ENCODE measurements at regions not wholly inside any gene's neighbourhood (a gene's known extent, or its start where the extent isn't known, plus 50 kb on each side); places are given as distances from the start of the nearest gene placed in this dataset.
"Not testable (repeated sequence)": the region's sequence is repeated elsewhere in the genome, so short reads cannot be mapped to it uniquely, and the experiment has no call there.

GRCh38 chr11:86148345-86148747 is 79.5 kb upstream of the PICALM start:
- no peak for DNase-seq (ENCODE audit: low read depth in 2 of 2, low spot score in 1 of 2)

- DNase-seq (ENCODE audit: low read depth in 2 of 2, low spot score in 1 of 2) = no peak
These were observed 78.1 kb upstream of the PICALM start for GRCh38 chr11:86147004-86147403.

- DNase-seq (ENCODE audit: low read depth in 2 of 2, low spot score in 1 of 2) = no peak
These were observed 76.7 kb upstream of the PICALM start for GRCh38 chr11:86145439-86146156.

- no peak for DNase-seq (ENCODE audit: low read depth in 2 of 2, low spot score in 1 of 2)
These were observed 76.0 kb upstream of the PICALM start for GRCh38 chr11:86144846-86145245.

- not testable (repeated sequence) for DNase-seq (ENCODE audit: low read depth in 2 of 2, low spot score in 1 of 2)
These were observed 75.2 kb upstream of the PICALM start for GRCh38 chr11:86144087-86144486.

- no peak for DNase-seq (ENCODE audit: low read depth in 2 of 2, low spot score in 1 of 2)
These were observed 74.5 kb upstream of the PICALM start for GRCh38 chr11:86143087-86144030.

GRCh38 chr11:86142170-86142569 is 73.3 kb upstream of the PICALM start:
- DNase-seq (ENCODE audit: low read depth in 2 of 2, low spot score in 1 of 2) = no peak

GRCh38 chr11:86141727-86142126 is 72.8 kb upstream of the PICALM start:
- no peak for DNase-seq (ENCODE audit: low read depth in 2 of 2, low spot score in 1 of 2)

- no peak for DNase-seq (ENCODE audit: low read depth in 2 of 2, low spot score in 1 of 2)
These were observed 71.6 kb upstream of the PICALM start for GRCh38 chr11:86140334-86140990.

GRCh38 chr11:86138958-86139357 is 70.1 kb upstream of the PICALM start:
- no peak for DNase-seq (ENCODE audit: low read depth in 2 of 2, low spot score in 1 of 2)

GRCh38 chr11:86136538-86136937 is 67.7 kb upstream of the PICALM start:
- no peak for DNase-seq (ENCODE audit: low read depth in 2 of 2, low spot score in 1 of 2)

GRCh38 chr11:86135319-86135714 is 66.4 kb upstream of the PICALM start:
- no peak for DNase-seq (ENCODE audit: low read depth in 2 of 2, low spot score in 1 of 2)

GRCh38 chr11:86134580-86135318 is 65.9 kb upstream of the PICALM start:
- DNase-seq (ENCODE audit: low read depth in 2 of 2, low spot score in 1 of 2) = no peak

- DNase-seq (ENCODE audit: low read depth in 2 of 2, low spot score in 1 of 2) = no peak
These were observed 63.9 kb upstream of the PICALM start for GRCh38 chr11:86132667-86133249.

- DNase-seq (ENCODE audit: low read depth in 2 of 2, low spot score in 1 of 2) = no peak
These were observed 61.1 kb upstream of the PICALM start for GRCh38 chr11:86129740-86130540.

- DNase-seq (ENCODE audit: low read depth in 2 of 2, low spot score in 1 of 2) = no peak
These were observed 60.0 kb upstream of the PICALM start for GRCh38 chr11:86128914-86129313.

- no peak for DNase-seq (ENCODE audit: low read depth in 2 of 2, low spot score in 1 of 2)
These were observed 58.0 kb upstream of the PICALM start for GRCh38 chr11:86126862-86127261.

GRCh38 chr11:86124251-86125233 is 55.7 kb upstream of the PICALM start:
- DNase-seq (ENCODE audit: low read depth in 2 of 2, low spot score in 1 of 2) = no peak

- DNase-seq (ENCODE audit: low read depth in 2 of 2, low spot score in 1 of 2) = no peak
These were observed 53.9 kb upstream of the PICALM start for GRCh38 chr11:86122773-86123172.

All from stimulated activated CD8-positive, alpha-beta memory T cell treated with anti-CD3 and anti-CD28 coated beads, Interleukin-4, amount 100 ng/mL, for 4 hours (primary cell).